ENCODE measurements at regions not wholly inside any gene's neighbourhood (a gene's known extent, or its start where the extent isn't known, plus 50 kb on each side); places are given as distances from the start of the nearest gene placed in this dataset.

DNA sequence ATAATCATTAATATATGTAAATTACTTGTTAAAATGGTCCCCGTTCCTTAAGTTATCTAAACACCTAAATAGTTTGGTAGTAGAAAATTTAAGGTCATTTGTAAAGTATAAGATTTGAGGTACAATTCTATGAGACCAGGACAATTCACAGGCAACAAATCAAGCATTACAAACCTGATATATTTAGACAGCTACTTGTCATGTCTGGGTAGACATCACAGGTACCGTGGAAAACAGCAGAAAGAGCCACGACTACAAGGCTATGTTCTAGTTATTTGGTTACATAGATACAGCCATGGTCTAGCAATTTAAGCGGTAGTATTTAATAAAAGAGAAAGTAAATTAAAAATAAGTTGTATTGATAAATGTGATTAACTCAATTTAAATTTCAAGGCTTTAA lies 393.1 kb upstream of the ID4 start:
- H3K9me1 ChIP-seq (ENCODE audit: control insufficient read depth, insufficient read depth, low read length), result no peaks in the 10 kb centered on the region
- under 1% methylated on average over 4 of the region's 4 CpGs for WGBS (ENCODE audit: insufficient coverage, low coverage, missing lambda C conversion rate)
- ChIA-PET POLR2A (no interaction called here), CTCF (ENCODE audit: low intra/inter-chr PET ratio) (no interaction called here)
- no peaks in the 10 kb centered on the region for H3K27me3 ChIP-seq (ENCODE audit: control insufficient read depth in 2 of 2, insufficient read depth in 2 of 2, low read length in 2 of 2)
- BruUV-seq (replicated peaks), result no TSS peak
- no peaks in the 10 kb centered on the region for H3K4me1 ChIP-seq (replicated peaks in 1 of 2; ENCODE audit: control insufficient read depth in 2 of 2, insufficient read depth in 2 of 2, low read length in 2 of 2)
- ATAC-seq, result no peak
- TF ChIP-seq CREBBP (IDR thresholded peaks at IDR 0.05; ENCODE audit: low read depth, low read length), result no peak
- TF ChIP-seq, protein P1, sequence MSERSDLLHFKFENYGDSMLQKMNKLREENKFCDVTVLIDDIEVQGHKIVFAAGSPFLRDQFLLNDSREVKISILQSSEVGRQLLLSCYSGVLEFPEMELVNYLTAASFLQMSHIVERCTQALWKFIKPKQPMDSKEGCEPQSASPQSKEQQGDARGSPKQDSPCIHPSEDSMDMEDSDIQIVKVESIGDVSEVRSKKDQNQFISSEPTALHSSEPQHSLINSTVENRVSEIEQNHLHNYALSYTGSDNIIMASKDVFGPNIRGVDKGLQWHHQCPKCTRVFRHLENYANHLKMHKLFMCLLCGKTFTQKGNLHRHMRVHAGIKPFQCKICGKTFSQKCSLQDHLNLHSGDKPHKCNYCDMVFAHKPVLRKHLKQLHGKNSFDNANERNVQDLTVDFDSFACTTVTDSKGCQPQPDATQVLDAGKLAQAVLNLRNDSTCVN (CRISPR knock-in tag; IDR thresholded peaks at IDR 0.05), result no peak
- no peak for TF ChIP-seq NFE2 (IDR thresholded peaks at IDR 0.05; ENCODE audit: low read depth)
- H3K36me3 ChIP-seq (ENCODE audit: control insufficient read depth, insufficient read depth, low read length), result no peaks in the 10 kb centered on the region
- intact Hi-C loops (cut with micrococcal nuclease) (no loop called here), in situ Hi-C loops (cut with MboI) (no loop called here)
- no peak for FAIRE-seq
- H3K27ac ChIP-seq (ENCODE audit: extremely low read depth, low read depth, low read length), result no peak overlapping the region
- H3K9me3 ChIP-seq (replicated peaks; ENCODE audit: control insufficient read depth, insufficient read depth, low read depth, low read length), result no peaks in the 10 kb centered on the region
- no peaks in the 10 kb centered on the region for H3K79me2 ChIP-seq (ENCODE audit: control insufficient read depth, insufficient read depth, low read length)
- no peak for DNase-seq (ENCODE audit: extremely low read depth in 1 of 4, low spot score in 3 of 4)
- H2AFZ ChIP-seq (ENCODE audit: low read depth, low read length), result no peak overlapping the region
- no peaks in the 10 kb centered on the region for H4K20me1 ChIP-seq (replicated peaks; ENCODE audit: control insufficient read depth, insufficient read depth, low read length)
- H3K9ac ChIP-seq (ENCODE audit: insufficient read depth in 1 of 2, low read depth in 2 of 2, low read length in 2 of 2), result no peak overlapping the region
- no peak overlapping the region for H3K4me3 ChIP-seq
- no peak overlapping the region for H3K4me2 ChIP-seq (ENCODE audit: insufficient read depth, low read length)

DNA sequence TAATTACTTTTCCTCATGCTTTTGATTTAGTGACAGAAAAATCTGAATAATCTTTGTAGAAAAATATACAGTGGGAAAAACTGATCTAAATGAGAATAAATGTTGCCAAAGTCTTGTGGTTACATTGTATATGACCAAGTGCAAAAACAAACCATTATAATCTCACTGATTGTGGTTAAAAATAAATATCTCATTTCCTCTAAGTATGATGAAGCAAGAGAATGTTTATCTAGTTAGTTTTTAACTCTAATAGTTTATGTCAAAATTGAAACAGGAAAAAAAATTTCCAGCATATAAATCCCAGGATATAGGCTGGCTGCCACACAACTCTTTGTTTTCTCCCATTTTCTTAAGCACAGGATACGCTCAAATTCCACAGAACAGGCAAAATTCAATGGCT lies 392.7 kb upstream of the ID4 start:
- no peak overlapping the region for H3K27ac ChIP-seq (ENCODE audit: extremely low read depth, low read depth, low read length)
- no peaks in the 10 kb centered on the region for H3K9me3 ChIP-seq (replicated peaks; ENCODE audit: control insufficient read depth, insufficient read depth, low read depth, low read length)
- H3K36me3 ChIP-seq (ENCODE audit: control insufficient read depth, insufficient read depth, low read length), result no peaks in the 10 kb centered on the region
- H3K9ac ChIP-seq (ENCODE audit: insufficient read depth in 1 of 2, low read depth in 2 of 2, low read length in 2 of 2), result no peak overlapping the region
- in situ Hi-C loops (cut with MboI), result no loop called here
- FAIRE-seq (no peak), DNase-seq (ENCODE audit: extremely low read depth in 1 of 4, low spot score in 3 of 4) (no peak), ATAC-seq (no peak)
- no peak overlapping the region for H2AFZ ChIP-seq (ENCODE audit: low read depth, low read length)
- CTCF ChIA-PET (ENCODE audit: low intra/inter-chr PET ratio), result no interaction called here
- intact Hi-C loops (cut with micrococcal nuclease), result no loop called here
- no peaks in the 10 kb centered on the region for H3K9me1 ChIP-seq (ENCODE audit: control insufficient read depth, insufficient read depth, low read length)
- no peak overlapping the region for H3K4me3 ChIP-seq
- H4K20me1 ChIP-seq (replicated peaks; ENCODE audit: control insufficient read depth, insufficient read depth, low read length), result no peaks in the 10 kb centered on the region
- no peaks in the 10 kb centered on the region for H3K4me1 ChIP-seq (replicated peaks in 1 of 2; ENCODE audit: control insufficient read depth in 2 of 2, insufficient read depth in 2 of 2, low read length in 2 of 2)
- no peaks in the 10 kb centered on the region for H3K79me2 ChIP-seq (ENCODE audit: control insufficient read depth, insufficient read depth, low read length)
- H3K27me3 ChIP-seq (ENCODE audit: control insufficient read depth in 2 of 2, insufficient read depth in 2 of 2, low read length in 2 of 2), result no peaks in the 10 kb centered on the region
- POLR2A ChIA-PET, result no interaction called here
- WGBS (ENCODE audit: insufficient coverage, low coverage, missing lambda C conversion rate), result 0% methylated on average over 1 of the region's 1 CpG
- no TSS peak for BruUV-seq (replicated peaks)
- H3K4me2 ChIP-seq (ENCODE audit: insufficient read depth, low read length), result no peak overlapping the region
- TF ChIP-seq, protein P2, sequence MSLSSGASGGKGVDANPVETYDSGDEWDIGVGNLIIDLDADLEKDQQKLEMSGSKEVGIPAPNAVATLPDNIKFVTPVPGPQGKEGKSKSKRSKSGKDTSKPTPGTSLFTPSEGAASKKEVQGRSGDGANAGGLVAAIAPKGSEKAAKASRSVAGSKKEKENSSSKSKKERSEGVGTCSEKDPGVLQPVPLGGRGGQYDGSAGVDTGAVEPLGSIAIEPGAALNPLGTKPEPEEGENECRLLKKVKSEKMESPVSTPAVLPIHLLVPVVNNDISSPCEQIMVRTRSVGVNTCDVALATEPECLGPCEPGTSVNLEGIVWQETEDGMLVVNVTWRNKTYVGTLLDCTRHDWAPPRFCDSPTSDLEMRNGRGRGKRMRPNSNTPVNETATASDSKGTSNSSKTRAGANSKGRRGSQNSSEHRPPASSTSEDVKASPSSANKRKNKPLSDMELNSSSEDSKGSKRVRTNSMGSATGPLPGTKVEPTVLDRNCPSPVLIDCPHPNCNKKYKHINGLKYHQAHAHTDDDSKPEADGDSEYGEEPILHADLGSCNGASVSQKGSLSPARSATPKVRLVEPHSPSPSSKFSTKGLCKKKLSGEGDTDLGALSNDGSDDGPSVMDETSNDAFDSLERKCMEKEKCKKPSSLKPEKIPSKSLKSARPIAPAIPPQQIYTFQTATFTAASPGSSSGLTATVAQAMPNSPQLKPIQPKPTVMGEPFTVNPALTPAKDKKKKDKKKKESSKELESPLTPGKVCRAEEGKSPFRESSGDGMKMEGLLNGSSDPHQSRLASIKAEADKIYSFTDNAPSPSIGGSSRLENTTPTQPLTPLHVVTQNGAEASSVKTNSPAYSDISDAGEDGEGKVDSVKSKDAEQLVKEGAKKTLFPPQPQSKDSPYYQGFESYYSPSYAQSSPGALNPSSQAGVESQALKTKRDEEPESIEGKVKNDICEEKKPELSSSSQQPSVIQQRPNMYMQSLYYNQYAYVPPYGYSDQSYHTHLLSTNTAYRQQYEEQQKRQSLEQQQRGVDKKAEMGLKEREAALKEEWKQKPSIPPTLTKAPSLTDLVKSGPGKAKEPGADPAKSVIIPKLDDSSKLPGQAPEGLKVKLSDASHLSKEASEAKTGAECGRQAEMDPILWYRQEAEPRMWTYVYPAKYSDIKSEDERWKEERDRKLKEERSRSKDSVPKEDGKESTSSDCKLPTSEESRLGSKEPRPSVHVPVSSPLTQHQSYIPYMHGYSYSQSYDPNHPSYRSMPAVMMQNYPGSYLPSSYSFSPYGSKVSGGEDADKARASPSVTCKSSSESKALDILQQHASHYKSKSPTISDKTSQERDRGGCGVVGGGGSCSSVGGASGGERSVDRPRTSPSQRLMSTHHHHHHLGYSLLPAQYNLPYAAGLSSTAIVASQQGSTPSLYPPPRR (CRISPR knock-in tag; IDR thresholded peaks at IDR 0.05; ENCODE audit: borderline replicate concordance), result no peak
- no peak for TF ChIP-seq HDAC1 (IDR thresholded peaks at IDR 0.05)
- no peak for TF ChIP-seq TAL1 (IDR thresholded peaks at IDR 0.05)
- no peak for TF ChIP-seq FOXJ2 (tag; IDR thresholded peaks at IDR 0.05)
- TF ChIP-seq TAF9B (IDR thresholded peaks at IDR 0.05; ENCODE audit: partially characterized antibody), result no peak
- no peak for TF ChIP-seq SMAD2 (IDR thresholded peaks at IDR 0.05; ENCODE audit: low read depth, low read length)
- no peak for TF ChIP-seq SUPT5H (IDR thresholded peaks at IDR 0.05)
- TF ChIP-seq SREBF1 (IDR thresholded peaks at IDR 0.05; ENCODE audit: borderline replicate concordance, low read depth, low read length), result no peak
- no peak for TF ChIP-seq ZNF551 (CRISPR knock-in tag; IDR thresholded peaks at IDR 0.05)
- TF ChIP-seq SP2 (IDR thresholded peaks at IDR 0.05; ENCODE audit: extremely low read depth, low read depth, low read length, poor library complexity, severe bottlenecking), result no peak
